GM12892 (cell line): ENCODE measurements at regions not wholly inside any gene's neighbourhood (a gene's known extent, or its start where the extent isn't known, plus 50 kb on each side); places are given as distances from the start of the nearest gene placed in this dataset.

Experiments
- POLR2A ChIP-seq: IDR thresholded peaks from 2 replicates; pipeline ENCODE4 v1.6.1; 2011; ENCODE audit warnings: low read depth, low read length, control low read depth
- POLR2AphosphoS5 ChIP-seq: IDR thresholded peaks from 2 replicates; pipeline ENCODE4 v1.6.1; 2011; ENCODE audit warnings: low read depth, low read length, control low read depth
- TAF1 ChIP-seq: IDR thresholded peaks from 2 replicates; pipeline ENCODE4 v1.6.1; 2011; ENCODE audit warnings: low read depth, mild to moderate bottlenecking, control low read depth, low read length, borderline replicate concordance

DNA sequence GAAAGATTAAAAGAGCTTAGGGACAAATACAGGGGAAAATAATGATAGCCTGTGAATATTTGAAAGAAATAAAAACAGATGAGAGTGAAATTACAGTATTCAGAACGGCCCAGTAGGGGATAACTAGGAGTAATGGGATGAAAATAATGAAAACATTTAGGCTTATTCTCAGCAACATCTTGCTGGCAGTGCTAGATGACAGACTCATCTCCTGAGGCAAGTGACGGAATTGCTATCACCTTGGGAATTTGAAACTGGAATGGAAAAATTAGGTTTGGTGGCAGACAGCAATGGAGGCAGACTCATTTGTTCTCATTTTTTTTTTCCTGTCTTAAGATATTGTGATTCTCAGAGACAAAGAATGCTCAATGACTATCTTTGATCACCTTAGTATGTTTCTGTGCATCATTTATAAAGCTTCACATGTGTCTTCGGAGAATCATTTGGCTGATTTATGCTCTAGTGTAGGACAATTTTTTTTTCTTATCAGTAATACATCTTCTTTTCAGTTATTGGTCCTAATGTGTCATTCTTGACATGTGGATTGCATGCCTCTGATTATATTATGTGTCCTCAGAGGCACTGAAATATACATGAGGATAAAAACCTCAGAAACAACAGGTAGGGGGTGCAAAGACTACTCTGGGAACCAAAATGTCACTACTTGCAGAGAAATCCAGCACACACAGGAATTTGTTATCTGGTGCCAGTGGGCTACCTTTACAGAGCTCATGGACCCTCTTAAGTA lies 711.7 kb downstream of the EDEM1 start:
- TF ChIP-seq POLR2A (no peak), TAF1 (no peak), POLR2AphosphoS5 (no peak)
